NCI-H1694 treated with DMSO at 0.1 percent for 48 hours (cell line): ENCODE measurements at regions not wholly inside any gene's neighbourhood (a gene's known extent, or its start where the extent isn't known, plus 50 kb on each side); places are given as distances from the start of the nearest gene placed in this dataset.

Experiments
- DNase-seq: peaks from one replicate; lab custom pipeline; 2025; lab: John Stamatoyannopoulos, UW

DNA sequence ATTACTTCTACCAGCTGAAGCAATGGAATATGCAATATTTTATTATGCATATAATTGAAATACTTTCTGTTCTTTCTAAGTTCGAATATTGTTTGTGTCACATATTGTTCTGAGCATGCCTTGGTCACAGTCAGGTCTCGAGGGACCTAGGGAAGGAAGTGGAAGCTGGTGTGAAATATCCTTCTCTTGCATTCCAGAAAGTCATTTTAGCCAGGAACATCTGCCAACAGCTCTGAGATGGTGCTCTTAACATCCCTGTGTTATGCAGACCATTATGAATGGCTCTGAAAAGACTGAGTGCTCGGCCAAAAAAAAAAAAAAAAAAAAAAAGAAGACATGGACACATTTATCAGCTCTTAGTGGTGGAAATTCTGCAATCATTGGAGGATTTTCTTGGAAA is 132.7 kb upstream of the JAG1 start:
- DNase-seq = no peak

DNA sequence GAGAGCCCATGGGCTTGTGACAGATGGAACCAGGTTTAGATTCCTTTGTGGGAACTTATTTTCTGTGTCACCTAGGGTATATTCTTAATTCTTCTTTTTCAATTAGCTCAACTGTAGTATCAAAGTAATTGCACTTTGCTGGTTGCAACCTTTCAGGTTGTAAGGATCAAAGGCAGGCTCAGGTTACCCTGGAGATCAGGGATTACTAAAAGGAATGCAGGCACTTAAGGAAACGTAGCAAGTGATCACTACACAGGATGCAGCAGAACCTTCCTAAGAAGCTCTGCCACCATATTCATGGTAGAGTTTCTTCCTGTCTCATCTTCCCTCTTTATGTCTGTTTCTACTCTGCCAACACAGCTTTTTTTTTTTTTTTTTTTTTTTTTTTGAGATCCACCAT is 133.2 kb upstream of the JAG1 start:
- DNase-seq = no peak

DNA sequence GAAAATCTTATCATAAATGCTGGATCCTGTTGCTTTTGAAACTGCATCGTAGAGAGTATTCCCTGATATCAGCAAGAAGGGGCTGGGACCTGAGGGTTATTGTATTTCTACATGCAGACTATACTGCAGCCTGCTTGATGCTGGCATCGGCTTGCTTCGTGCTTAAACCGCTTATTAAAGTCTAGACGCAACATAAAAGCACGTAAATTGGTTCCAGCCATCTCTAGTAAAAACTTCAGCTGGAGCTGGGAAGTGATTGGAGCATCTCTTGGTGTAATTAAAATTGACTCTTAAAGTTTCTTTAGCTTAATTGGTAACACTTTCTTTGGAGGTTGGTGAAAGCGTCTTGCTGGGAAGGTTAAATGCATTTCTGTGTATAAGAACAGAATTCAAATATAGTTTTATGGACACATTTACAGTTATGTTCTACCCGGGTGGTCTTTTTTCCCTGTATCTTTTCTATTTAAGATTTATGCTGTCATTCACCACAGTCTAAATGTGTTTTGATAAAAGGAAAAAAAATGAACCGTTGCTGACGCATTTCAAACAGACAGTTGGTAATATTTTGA is 139.0 kb upstream of the JAG1 start:
- DNase-seq = no peak

DNA sequence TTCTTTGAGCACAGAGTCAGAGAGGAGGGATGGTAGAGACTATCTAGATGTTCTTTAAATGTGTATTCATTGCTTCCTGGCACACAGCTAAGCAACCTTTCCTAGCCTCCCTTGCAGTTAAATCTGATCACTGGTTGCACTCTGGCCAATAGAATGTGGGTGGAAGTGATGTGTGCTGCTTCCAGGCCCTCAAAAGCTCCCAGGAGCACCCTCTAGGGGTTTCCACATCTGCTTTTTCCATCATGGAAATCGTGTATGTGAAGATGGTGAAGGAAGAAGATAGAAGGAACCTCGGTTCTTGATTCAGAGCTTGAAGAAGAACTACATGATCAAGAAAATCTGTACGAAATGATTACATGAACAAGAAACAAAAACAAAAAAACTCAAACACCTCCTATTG is 149.8 kb upstream of the JAG1 start:
- DNase-seq = no peak

DNA sequence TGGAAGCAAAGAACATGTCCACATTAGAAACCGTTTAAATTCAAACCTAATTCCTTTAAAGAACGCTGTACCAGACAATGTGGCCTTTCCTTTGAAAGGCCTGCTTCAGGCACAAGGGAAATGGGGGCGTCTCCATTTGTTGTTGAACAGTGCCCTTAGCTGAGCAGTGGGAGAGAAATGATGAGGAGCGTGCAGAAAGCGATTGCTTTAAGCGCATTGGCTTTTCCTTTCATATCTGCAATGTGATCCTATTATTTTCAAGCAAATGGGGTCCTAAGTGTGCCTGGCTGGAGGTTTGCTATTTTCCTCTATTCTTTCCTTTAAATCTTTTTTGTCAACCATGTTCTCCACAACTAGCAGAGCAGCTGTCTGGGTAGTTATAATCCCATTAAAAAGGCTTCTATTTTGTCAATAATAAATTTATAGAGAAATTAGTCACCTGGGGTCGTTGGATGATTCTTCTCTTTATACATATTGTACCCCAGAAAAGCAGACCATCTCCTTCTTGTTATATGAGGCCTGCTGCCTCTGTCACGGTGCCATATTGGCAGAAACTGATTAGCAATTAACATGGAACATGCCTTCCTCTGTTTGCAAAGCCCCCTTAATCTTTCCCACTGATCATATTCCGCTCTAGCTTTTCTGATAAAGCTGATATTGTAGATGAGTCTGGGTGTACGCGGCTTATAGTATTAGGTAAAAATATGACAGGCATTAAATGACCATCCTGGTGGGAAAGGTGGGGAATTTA is 151.1 kb upstream of the JAG1 start:
- DNase-seq = no peak

DNA sequence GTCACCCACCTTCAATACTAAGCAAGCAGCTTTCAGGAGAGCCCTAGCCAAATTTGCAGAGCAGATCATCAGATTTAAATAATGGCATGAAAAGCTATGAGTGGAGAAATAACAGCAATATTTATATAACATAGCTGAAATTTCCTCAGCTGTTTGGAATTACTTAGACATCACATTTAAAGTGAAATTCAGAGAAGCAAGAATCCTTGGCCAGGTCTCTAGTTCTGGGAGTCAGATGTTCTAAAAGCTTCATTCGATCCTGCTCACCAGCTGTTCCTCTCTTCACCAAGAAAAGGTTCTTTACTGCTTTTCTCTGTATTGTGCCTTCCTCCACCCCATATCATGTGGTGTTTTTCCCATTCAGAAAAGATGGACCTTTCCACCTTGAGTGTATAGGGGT is 152.3 kb upstream of the JAG1 start:
- no peak for DNase-seq

DNA sequence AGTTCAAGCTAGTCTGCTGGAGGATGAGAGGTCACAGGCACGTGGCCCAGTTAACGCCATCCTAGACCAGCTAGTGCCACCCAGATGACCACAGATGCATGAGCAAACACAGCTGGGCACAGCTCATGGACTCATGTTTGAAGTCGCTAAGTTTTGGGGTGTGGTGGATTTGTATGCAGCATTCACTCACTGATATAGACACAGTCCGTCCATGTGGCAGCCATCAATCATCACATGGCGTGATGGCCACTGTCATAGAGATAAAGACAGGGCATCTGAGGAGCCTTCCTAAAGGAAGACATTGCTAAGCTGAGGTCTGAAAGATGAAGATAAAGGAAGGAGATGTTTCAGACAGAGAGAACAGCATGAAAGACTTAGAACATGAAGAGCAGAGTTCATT is 154.4 kb upstream of the JAG1 start:
- no peak for DNase-seq

DNA sequence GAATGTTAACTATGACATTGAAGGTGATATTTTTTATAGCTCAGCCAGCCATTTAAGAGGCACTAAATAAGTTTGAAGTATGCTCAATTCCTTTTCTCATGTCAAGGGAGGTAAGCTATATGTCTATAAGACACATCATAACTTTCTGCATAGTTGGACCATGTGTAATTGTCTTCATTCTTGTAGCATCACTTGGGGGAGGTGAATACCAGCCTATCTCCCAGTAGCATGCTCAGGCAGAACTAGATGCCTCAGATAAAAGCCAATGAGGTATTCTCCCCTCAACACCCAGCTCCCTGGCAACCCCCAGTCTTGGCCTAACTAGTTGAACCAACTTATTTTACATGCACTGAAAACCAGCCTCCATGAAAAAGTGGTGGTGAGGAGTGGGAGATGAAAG is 158.3 kb upstream of the JAG1 start:
- no peak for DNase-seq

DNA sequence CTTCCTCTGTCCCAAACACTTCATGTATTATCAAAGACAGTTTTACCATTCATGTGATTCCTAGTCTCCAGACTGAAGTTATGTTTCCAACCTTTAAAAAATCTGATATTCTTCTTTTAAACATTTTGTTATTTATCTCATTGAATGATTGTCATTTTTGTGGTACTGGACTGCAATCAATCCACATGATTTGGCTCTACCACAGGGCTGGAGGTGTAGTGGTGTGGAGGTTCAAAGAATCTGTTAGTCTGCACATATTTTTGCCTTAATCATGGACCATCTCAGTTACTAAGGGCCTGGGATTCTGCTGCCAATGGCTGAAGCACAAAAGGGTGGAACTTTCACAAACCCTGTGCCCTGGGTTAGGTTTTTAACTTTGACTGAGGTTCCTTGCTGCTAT is 164.1 kb upstream of the JAG1 start:
- no peak for DNase-seq

DNA sequence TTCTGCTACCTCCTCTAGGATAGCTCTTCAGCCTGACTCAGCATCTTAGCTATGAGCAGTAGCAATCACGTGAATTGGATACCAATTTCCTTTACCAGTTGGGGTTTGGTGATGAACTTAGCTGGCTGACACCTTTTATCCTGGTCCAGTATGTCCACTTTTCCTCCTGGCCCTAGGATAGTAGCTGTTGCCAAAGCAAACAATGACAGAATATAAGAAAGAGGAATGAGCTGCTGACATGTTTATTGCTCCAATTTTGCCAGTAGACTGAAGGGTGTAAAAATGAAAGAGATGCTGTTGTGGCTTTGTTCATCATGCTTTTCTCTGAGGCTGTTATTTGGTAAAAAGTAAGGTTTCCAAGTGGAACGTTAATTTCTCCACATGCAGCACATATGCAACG is 168.3 kb upstream of the JAG1 start:
- DNase-seq = no peak

DNA sequence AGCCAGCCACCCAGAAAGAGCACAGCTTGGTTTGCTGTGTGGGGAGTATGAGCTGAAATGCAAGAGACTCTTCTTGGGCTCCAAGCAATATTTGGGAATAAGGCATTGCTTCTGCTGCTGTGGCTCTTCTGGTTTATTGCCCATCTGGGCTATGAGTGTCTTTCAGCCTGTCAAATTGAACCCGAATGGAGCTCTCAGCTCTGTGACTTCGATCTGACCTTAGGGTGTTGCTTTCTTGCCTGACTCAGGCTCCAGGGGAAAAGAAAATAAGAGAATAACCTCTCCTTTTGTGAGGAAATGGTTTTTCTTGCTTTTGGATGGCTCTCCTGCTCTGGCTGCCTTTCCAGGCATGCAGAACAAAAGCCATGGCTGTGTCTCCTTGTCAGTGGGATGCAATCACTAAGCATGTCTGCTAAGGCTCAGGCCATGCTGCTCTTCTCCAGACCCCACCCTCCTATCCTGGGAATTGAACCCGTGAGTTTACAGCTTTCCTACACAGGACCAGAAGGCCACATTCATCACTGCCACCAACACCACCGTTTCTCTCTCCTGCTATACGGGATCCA is 169.4 kb upstream of the JAG1 start:
- no peak for DNase-seq

DNA sequence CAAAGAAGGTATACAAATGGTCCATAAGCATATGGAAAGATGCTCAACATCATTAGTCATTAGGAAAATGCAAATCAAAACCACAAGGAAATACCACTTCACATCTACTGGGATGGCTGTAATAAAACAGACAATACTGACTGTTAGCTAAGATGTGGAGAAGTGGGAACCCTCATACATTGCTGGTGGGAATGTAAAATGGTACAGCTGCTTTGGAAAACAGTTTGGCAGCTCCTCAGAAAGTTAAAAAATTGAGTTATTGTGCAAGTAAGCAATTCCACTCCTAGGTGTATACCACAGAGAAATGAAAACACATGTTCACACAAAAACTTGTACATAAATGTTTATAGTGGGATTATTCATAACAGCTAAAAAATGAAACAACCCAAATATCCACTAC is 173.0 kb upstream of the JAG1 start:
- no peak for DNase-seq

DNA sequence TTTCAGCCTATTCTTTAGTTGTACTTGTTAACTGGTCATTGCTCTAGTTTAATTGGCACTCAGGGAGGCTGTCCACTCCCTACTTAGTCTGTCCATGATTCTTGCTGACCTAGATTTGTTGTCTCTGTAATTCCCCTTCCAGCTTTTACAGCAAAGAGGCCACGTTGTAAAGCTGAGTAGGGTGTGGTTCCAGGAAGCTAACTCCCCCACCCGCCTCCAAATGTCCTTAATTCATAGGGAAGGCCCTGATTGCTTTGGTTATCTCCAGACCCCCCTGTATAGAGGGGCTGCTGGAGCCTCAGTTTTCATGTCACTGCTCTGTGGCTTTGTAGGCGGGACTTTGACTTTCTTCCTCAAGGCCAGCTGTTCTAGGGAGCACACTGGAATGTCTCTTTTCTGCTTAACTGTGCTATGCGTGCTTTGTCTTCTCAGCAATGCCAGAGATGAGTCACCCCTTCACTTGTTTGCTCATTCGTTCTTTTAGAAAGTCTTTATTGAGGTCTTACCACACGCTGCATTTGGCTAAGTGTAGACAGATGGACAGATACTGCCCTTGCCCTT is 175.1 kb upstream of the JAG1 start:
- DNase-seq = no peak

DNA sequence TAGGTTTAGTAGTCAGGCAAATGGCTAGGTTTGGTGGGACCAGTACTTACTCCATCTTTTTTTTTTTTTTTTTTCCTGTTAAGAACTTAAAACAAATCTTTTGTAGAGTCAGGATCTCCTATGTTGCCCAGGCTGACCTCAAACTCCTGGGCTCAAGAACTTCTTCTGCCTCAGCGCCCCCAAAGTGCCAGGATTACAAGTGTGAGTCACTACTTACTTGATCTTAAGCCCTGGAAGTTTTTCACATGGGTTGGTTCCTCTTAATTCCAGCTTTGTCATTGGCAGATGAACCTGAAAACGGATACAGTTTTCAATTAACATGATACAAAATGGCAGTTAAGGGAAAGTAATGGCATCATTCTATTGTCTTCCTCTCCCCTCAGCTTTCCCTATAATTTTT is 179.4 kb upstream of the JAG1 start:
- DNase-seq = no peak

DNA sequence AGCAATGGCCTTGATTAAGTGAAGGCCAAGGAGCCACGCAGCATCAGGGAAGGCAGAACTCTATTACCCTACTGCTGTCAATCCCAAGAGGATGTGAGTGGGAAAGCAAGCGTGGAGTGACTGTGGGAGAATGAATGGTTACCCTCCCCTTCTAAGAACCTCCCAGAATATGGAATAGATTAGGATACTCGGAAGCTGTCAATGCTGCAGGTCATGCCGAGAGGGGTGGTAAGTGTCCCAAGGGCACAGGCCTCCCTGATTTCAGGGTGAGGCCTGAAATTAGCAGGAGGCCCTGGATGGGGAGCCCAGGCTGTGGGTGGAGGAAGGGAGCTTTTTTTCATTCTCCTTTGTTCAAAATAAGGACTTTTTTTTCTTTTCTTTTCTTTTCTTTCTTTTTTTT is 179.9 kb upstream of the JAG1 start:
- no peak for DNase-seq

DNA sequence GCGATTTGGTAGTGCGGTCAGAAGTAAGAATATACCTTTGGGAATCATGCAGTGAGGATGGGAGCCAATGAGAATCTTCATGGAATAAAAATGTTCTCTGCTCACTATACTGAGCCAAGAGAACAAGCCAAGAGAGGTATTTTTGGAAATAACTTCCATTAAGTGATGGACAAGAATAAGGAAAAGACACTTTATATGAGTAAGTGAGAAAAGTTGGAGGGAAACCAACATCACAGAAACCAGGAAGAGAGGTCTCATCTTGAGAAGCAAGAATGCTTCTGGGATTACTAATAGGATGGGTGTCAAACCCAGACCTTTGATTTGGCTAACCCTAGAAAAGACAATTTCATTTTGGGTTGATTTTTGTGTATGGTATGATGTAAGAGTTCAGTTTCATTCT is 181.2 kb upstream of the JAG1 start:
- no peak for DNase-seq

DNA sequence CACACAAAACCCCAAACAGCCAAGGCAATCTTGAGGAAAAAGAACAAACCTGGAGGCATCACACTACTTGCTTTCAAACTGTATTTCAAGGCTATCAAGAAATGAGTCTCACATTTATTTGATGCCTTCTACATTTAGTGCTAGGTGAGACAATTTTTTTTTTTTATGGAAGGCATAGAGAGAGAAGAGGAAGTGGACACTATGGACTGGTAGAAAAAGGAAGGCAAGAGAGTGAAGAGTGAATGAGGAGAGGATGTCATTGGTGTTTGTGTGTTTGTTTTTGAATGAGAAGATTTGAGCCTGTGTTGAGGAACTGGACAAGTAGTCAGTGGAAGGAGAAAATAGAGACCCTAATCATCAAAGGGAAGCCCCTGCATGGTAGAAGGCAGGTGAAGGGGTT is 182.0 kb upstream of the JAG1 start:
- DNase-seq = no peak

DNA sequence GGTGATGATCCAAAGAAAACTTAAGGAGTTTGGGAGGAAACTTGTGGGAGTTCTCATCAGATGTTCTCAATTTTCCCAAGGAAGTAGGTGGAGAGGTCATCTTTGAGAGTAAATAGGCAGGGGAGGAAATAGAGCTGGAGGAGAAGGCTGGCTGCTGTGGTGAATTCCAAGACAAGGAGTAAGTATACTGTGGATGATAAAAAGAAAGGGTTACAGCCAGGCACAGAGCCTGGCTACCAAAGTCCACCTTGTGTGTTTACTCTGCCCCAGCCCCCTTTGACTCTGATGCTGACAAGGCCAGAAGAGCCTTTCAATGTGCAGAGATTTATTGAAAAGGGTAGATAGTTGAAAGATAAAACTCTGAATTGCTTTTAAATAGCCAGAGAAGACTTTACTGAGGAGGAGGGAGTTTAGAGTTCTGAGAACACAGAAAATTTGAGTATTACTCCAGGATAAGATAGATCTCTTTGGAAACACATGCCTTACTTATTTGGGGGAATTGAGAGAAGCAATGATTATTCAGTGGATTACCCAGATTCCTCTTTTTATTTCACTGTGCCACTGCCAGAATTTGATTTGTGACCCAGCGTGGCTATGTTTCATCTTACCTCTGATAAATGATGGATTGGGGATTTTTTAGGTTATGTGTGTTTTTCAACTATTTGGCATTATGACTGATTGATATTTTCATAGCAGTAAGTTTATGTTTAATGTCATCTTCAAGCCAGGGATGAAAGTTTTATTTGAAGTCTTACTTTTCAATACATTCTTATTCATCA is 182.6 kb upstream of the JAG1 start:
- no peak for DNase-seq

DNA sequence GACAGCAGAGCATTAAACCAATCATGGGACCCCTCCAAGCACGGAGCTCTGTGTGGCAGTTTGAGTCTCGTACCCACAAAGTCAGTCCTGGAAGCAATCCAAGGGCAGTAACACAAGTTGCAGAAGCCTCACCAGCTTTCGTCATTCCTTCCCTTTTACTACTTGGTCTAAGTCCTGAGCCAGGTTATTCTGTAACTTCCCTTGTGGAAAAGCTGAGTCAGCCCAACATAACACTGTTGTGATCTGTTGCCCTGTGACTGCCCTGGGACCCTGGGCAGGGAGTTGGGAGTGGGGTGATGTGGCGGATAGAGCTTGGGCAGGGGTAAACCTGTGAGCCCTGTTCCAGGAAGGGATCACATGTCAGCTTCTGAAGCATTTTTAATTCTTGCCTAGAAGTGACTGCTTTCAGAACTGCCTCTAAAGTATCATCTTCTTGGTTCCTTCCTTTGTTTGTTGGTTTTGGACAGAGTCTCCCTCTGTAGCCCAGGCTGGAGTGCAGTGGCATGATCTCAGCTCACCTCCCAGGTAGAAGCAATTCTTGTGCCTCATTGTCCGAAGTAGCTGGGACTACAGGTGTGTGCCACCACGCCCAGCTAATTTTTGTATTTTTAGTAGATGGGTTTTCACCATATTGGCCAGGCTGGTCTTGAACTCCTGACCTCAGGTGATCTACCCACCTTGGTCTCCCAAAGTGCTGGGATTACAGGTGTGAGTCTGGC is 183.7 kb upstream of the JAG1 start:
- no peak for DNase-seq

DNA sequence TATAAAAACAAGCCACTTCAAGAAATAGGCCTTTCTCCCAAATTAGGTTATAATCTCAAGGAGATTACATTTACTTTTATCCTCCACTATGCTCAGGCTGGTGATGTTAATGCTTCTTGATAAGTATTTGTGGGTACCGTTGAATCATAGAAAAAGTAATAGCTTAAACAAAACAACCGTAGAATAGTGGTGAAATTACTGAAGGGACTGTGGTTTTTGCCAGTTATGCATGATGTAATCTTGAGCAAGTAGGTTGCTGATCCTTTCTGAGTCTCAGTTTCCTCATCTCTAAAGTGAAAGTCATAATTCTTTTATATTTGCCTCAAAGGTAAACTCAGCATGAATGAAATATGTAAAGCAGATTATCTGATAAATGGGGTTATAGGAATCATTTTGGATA is 187.3 kb upstream of the JAG1 start:
- DNase-seq = no peak

DNA sequence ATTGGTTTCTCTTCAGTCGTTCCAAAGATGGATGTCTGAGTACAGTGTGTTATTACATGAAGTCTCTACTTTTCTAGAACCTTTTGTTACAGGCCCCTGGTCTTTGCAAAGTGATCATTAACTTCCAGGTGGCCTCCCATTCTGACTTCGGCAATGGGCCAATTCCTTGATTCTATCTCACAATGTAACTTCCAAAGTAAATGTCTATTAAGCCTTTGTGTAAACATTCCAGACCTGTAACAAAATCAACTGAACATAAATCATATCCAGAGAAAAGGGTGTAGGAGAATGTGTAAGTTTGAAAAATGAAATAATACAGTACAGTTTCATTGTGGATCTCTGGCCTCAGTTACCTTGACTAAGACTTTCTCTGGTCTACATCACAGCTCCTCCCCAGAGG is 187.8 kb upstream of the JAG1 start:
- no peak for DNase-seq
